ENCODE measurements at regions not wholly inside any gene's neighbourhood (a gene's known extent, or its start where the extent isn't known, plus 50 kb on each side); places are given as distances from the start of the nearest gene placed in this dataset.

- TF ChIP-seq CEBPZ (IDR thresholded peaks at IDR 0.05; ENCODE audit: low read length) (no peak), ZNF235 (CRISPR knock-in tag; IDR thresholded peaks at IDR 0.05; ENCODE audit: borderline replicate concordance) (no peak), ZEB1 (IDR thresholded peaks at IDR 0.05; ENCODE audit: insufficient replicate concordance, low read depth) (no peak), DDIT3 (CRISPR knock-in tag; IDR thresholded peaks at IDR 0.05) (no peak), MAZ (IDR thresholded peaks at IDR 0.05; ENCODE audit: borderline replicate concordance, low read depth, low read length) (no peak), MAZ (CRISPR knock-in tag; IDR thresholded peaks at IDR 0.05; ENCODE audit: low read depth) (peak; percentile 78), NFKBIZ (CRISPR knock-in tag; IDR thresholded peaks at IDR 0.05) (peak; percentile 31; the same call in 1 of the 2 replicates), ZNF337 (CRISPR knock-in tag; IDR thresholded peaks at IDR 0.05; ENCODE audit: borderline replicate concordance, low read depth) (no peak), GABPA (IDR thresholded peaks at IDR 0.05; ENCODE audit: low read depth, low read length) (no peak), GABPA (CRISPR knock-in tag; IDR thresholded peaks at IDR 0.05; ENCODE audit: low read depth) (0 out of 2 replicates have a peak, but pooled peaks have one; percentile 14), PHB2 (IDR thresholded peaks at IDR 0.05; ENCODE audit: partially characterized antibody) (no peak), BRCA1 (CRISPR knock-in tag; IDR thresholded peaks at IDR 0.05) (0 out of 2 replicates have a peak, but pooled peaks have one; percentile 28), ZNF768 (CRISPR knock-in tag; IDR thresholded peaks at IDR 0.05) (no peak), TCF12 (IDR thresholded peaks at IDR 0.05) (no peak), TCF12 (CRISPR knock-in tag; IDR thresholded peaks at IDR 0.05) (no peak), ZNF124 (CRISPR knock-in tag; IDR thresholded peaks at IDR 0.05) (0 out of 2 replicates have a peak, but pooled peaks have one; percentile 40), ZNF460 (CRISPR knock-in tag; IDR thresholded peaks at IDR 0.05; ENCODE audit: borderline replicate concordance) (no peak), ZNF496 (CRISPR knock-in tag; IDR thresholded peaks at IDR 0.05; ENCODE audit: insufficient replicate concordance) (no peak), ZNF878 (CRISPR knock-in tag; IDR thresholded peaks at IDR 0.05) (peak; percentile 90), PREB (CRISPR knock-in tag; IDR thresholded peaks at IDR 0.05) (no peak), MIER3 (CRISPR knock-in tag; IDR thresholded peaks at IDR 0.05; ENCODE audit: borderline replicate concordance) (peak; percentile 84; the same call in 1 of the 2 replicates), DRAP1 (CRISPR knock-in tag; IDR thresholded peaks at IDR 0.05) (no peak), SMARCE1 (IDR thresholded peaks at IDR 0.05; ENCODE audit: borderline replicate concordance) (no peak), E2F5 (CRISPR knock-in tag; conservative IDR thresholded peaks at IDR 0.05) (no peak), ZNF569 (CRISPR knock-in tag; IDR thresholded peaks at IDR 0.05; ENCODE audit: borderline replicate concordance) (no peak)
Observed at GRCh38 chr2:20534913-20535801, 88.3 kb downstream of the RHOB start (continued).

All from HepG2 (cell line).